ENCODE measurements at regions not wholly inside any gene's neighbourhood (a gene's known extent, or its start where the extent isn't known, plus 50 kb on each side); places are given as distances from the start of the nearest gene placed in this dataset.

- Histone ChIP-seq H3K27ac (no peak overlapping the region), H3K4me3 (no peak overlapping the region), H3K27me3 (no peaks in the 10 kb centered on the region), H3K9me3 (no peaks in the 10 kb centered on the region), H3K36me3 (no peaks in the 10 kb centered on the region), H3K4me1 (ENCODE audit: insufficient read depth) (no peaks in the 10 kb centered on the region)
- intact Hi-C loops (cut with DNase I), result no loop called here
- DNase-seq, result no peak
- TF ChIP-seq EP300 (IDR thresholded peaks at IDR 0.05), result no peak
- no peak for TF ChIP-seq CTCF (IDR thresholded peaks at IDR 0.05)
- no peak for TF ChIP-seq POLR2A (IDR thresholded peaks at IDR 0.05)
These were observed 58.4 kb downstream of the RPLP1 start for GRCh38 chr15:69511015-69511414.

- intact Hi-C loops (cut with DNase I), result no loop called here
These were observed 59.2 kb downstream of the RPLP1 start for GRCh38 chr15:69511716-69512340.

GRCh38 chr15:69513450-69513960 is 60.9 kb downstream of the RPLP1 start:
- DNase-seq, result no peak
- H3K27ac ChIP-seq, result no peak overlapping the region
- intact Hi-C loops (cut with DNase I), result no loop called here
- WGBS, 3 donors, result 84 to 92% (median 86%) methylated on average over 5 of the region's 5 CpGs
- no peaks in the 10 kb centered on the region for H3K4me1 ChIP-seq (ENCODE audit: insufficient read depth)
- H3K36me3 ChIP-seq, result no peaks in the 10 kb centered on the region
- H3K9me3 ChIP-seq, result no peaks in the 10 kb centered on the region
- H3K27me3 ChIP-seq, result no peaks in the 10 kb centered on the region
- no peak for TF ChIP-seq POLR2A (IDR thresholded peaks at IDR 0.05)
- no peak for TF ChIP-seq EP300 (IDR thresholded peaks at IDR 0.05)
- TF ChIP-seq CTCF (IDR thresholded peaks at IDR 0.05), result no peak
- no peak overlapping the region for H3K4me3 ChIP-seq

More at GRCh38 chr15:69511716-69512340, 59.2 kb downstream of the RPLP1 start:
- no peak for TF ChIP-seq EP300 (IDR thresholded peaks at IDR 0.05)
- no peak for TF ChIP-seq CTCF (IDR thresholded peaks at IDR 0.05)
- TF ChIP-seq POLR2A (IDR thresholded peaks at IDR 0.05), result no peak
- no peaks in the 10 kb centered on the region for H3K36me3 ChIP-seq
- 76 to 86% (median 86%) methylated on average over 3 of the region's 3 CpGs for WGBS, 3 donors
- no peaks in the 10 kb centered on the region for H3K27me3 ChIP-seq
- H3K4me3 ChIP-seq, result no peak overlapping the region
- H3K4me1 ChIP-seq (ENCODE audit: insufficient read depth), result no peaks in the 10 kb centered on the region
- no peak for DNase-seq
- H3K27ac ChIP-seq, result no peak overlapping the region
- no peaks in the 10 kb centered on the region for H3K9me3 ChIP-seq

GRCh38 chr15:69513986-69514385 is 61.4 kb downstream of the RPLP1 start:
- H3K9me3 ChIP-seq, result no peaks in the 10 kb centered on the region
- WGBS, 3 donors, result 53 to 63% (median 54%) methylated on average over 7 of the region's 7 CpGs
- H3K27ac ChIP-seq, result no peak overlapping the region
- no peaks in the 10 kb centered on the region for H3K4me1 ChIP-seq (ENCODE audit: insufficient read depth)
- H3K4me3 ChIP-seq, result no peak overlapping the region
- no peaks in the 10 kb centered on the region for H3K36me3 ChIP-seq
- H3K27me3 ChIP-seq, result no peaks in the 10 kb centered on the region
- no peak for DNase-seq
- no peak for TF ChIP-seq CTCF (IDR thresholded peaks at IDR 0.05)
- intact Hi-C loops (cut with DNase I), result no loop called here
